Sigmoid colon (tissue), 3 donors: ENCODE measurements at regions not wholly inside any gene's neighbourhood (a gene's known extent, or its start where the extent isn't known, plus 50 kb on each side); places are given as distances from the start of the nearest gene placed in this dataset.

Experiments
- POLR2A ChIP-seq, 2 donors: fragments of 450-650 bp; IDR thresholded peaks; one replicate each; pipeline ENCODE4 v1.6.1; 2016; ENCODE audit warnings: antibody characterized with exemption in 2 of 2, mild to moderate bottlenecking in 2 of 2, moderate library complexity in 2 of 2
- TF ChIP-seq, protein P1 (sequence below), 4 experiments: fragments of 450-650 bp in 3 of 4; fragments of 200-600 bp in 1 of 4; IDR thresholded peaks; one replicate each; pipeline ENCODE4 v1.5.1; 2016 to 2019; ENCODE audit warnings: antibody characterized with exemption in 4 of 4, mild to moderate bottlenecking in 3 of 4, moderate library complexity in 2 of 4

DNA sequence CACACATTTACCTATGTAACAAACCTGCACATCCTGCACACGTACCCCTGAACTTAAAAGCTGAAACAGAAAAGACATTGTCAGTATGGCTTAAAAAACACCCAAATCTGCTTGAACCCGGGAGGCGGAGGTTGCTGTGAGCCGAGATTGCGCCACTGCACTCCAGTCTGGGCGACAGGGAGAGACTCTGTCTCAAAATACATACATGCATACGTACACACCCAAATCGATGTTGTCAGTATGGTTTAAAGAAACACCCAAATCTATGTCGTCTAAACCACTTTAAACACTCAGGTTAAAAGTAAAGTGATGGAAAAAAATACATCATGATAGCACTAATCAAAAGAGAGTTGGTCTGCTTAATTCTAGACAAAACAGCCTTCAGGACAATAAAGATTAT is 257.5 kb downstream of the RPRM start:
- TF ChIP-seq, protein P1, sequence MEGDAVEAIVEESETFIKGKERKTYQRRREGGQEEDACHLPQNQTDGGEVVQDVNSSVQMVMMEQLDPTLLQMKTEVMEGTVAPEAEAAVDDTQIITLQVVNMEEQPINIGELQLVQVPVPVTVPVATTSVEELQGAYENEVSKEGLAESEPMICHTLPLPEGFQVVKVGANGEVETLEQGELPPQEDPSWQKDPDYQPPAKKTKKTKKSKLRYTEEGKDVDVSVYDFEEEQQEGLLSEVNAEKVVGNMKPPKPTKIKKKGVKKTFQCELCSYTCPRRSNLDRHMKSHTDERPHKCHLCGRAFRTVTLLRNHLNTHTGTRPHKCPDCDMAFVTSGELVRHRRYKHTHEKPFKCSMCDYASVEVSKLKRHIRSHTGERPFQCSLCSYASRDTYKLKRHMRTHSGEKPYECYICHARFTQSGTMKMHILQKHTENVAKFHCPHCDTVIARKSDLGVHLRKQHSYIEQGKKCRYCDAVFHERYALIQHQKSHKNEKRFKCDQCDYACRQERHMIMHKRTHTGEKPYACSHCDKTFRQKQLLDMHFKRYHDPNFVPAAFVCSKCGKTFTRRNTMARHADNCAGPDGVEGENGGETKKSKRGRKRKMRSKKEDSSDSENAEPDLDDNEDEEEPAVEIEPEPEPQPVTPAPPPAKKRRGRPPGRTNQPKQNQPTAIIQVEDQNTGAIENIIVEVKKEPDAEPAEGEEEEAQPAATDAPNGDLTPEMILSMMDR (IDR thresholded peaks at IDR 0.05) = no peak
- TF ChIP-seq POLR2A (IDR thresholded peaks at IDR 0.05) = no peak
